Naive thymus-derived CD4-positive, alpha-beta T cell (primary cell): ENCODE measurements at regions not wholly inside any gene's neighbourhood (a gene's known extent, or its start where the extent isn't known, plus 50 kb on each side); places are given as distances from the start of the nearest gene placed in this dataset.

ENCODE experiments used
- ATAC-seq: fragments of 150-1000 bp; cut with Tn5 transposase; 2 replicates; pipeline ENCODE4 v1.10.0; 2021; ENCODE audit warnings: mild to moderate bottlenecking, moderate library complexity
- CTCF ChIA-PET: fragments of 350-600 bp; sonication (Branson Sonifier 250); formaldehyde crosslinking; loops from one replicate; lab custom pipeline; 2021; ENCODE audit warnings: antibody characterized with exemption; lab: Charles Lee
- POLR2A ChIA-PET: fragments of 350-600 bp; sonication (Branson Sonifier 250); formaldehyde crosslinking; loops from one replicate; lab custom pipeline; 2021; ENCODE audit warnings: antibody characterized with exemption, inconsistent platforms; lab: Charles Lee
- DNase-seq, 9 donors: peaks; one replicate each; pipeline versions ENCODE4 v3.0.0 to v3.0.0-alpha.2; 2020 to 2022; ENCODE audit warnings: mixed read lengths in 1 of 9
- H3K27ac ChIP-seq: one replicate; pipeline ENCODE4 v1.7.0; 2013; ENCODE audit warnings: mild to moderate bottlenecking, low read depth, low read length, moderate library complexity
- H3K27me3 ChIP-seq, 2 donors: one replicate each; pipeline ENCODE4 v1.7.0; 2013; ENCODE audit warnings: low read length in 2 of 2, mild to moderate bottlenecking in 2 of 2, moderate library complexity in 2 of 2; ENCODE audit not compliant: control insufficient read depth in 2 of 2, insufficient read depth in 2 of 2
- H3K36me3 ChIP-seq, 3 experiments: 1 replicate in 2 of 3; 2 replicates in 1 of 3; pipeline ENCODE4 v1.7.0; 2013; ENCODE audit warnings: low read length in 3 of 3, mild to moderate bottlenecking in 3 of 3, moderate library complexity in 1 of 3; ENCODE audit not compliant: insufficient read depth in 3 of 3, control insufficient read depth in 2 of 3
- H3K4me1 ChIP-seq, 2 donors: one replicate each; pipeline ENCODE4 v1.7.0; 2013; ENCODE audit warnings: low read length in 2 of 2, mild to moderate bottlenecking in 2 of 2, moderate library complexity in 1 of 2; ENCODE audit not compliant: control insufficient read depth in 2 of 2, insufficient read depth in 2 of 2
- H3K4me3 ChIP-seq: 2 replicates; pipeline ENCODE4 v1.7.0; 2013; ENCODE audit warnings: mild to moderate bottlenecking, low read length
- H3K9me3 ChIP-seq, 3 experiments: 1 replicate in 2 of 3; 2 replicates in 1 of 3; pipeline ENCODE4 v1.7.0; 2013; ENCODE audit warnings: low read length in 3 of 3; ENCODE audit not compliant: control insufficient read depth in 2 of 3
- H3K27ac Mint-ChIP-seq, 9 donors: one replicate each; pipeline ENCODE4 v1.8.0; 2020 to 2022; ENCODE audit warnings: mixed read lengths in 9 of 9, mild to moderate bottlenecking in 8 of 9, moderate library complexity in 5 of 9, inconsistent platforms in 2 of 9
- H3K27me3 Mint-ChIP-seq, 5 donors: one replicate each; pipeline ENCODE4 v1.8.0; 2021 to 2022; ENCODE audit warnings: mixed read lengths in 5 of 5, mild to moderate bottlenecking in 1 of 5
- H3K36me3 Mint-ChIP-seq, 5 donors: one replicate each; pipeline ENCODE4 v1.8.0; 2020 to 2022; ENCODE audit warnings: mixed read lengths in 5 of 5, mild to moderate bottlenecking in 3 of 5, inconsistent platforms in 1 of 5
- H3K4me1 Mint-ChIP-seq, 7 donors: one replicate each; pipeline ENCODE4 v1.8.0; 2020 to 2022; ENCODE audit warnings: mixed read lengths in 7 of 7, mild to moderate bottlenecking in 3 of 7, inconsistent platforms in 1 of 7
- H3K4me3 Mint-ChIP-seq, 10 donors: one replicate each; pipeline ENCODE4 v1.8.0; 2020 to 2022; ENCODE audit warnings: mild to moderate bottlenecking in 10 of 10, mixed read lengths in 10 of 10, moderate library complexity in 6 of 10, inconsistent platforms in 2 of 10
- H3K9me3 Mint-ChIP-seq, 11 donors: one replicate each; pipeline ENCODE4 v1.8.0; 2020 to 2022; ENCODE audit warnings: mixed read lengths in 11 of 11, mild to moderate bottlenecking in 4 of 11, inconsistent platforms in 1 of 11, moderate library complexity in 1 of 11
- intact Hi-C, 2 donors: fragments of 100-400 bp; cut with micrococcal nuclease; formaldehyde crosslinking; loops; one replicate each; pipeline ENCODE4 v1.15.1; 2023

DNA sequence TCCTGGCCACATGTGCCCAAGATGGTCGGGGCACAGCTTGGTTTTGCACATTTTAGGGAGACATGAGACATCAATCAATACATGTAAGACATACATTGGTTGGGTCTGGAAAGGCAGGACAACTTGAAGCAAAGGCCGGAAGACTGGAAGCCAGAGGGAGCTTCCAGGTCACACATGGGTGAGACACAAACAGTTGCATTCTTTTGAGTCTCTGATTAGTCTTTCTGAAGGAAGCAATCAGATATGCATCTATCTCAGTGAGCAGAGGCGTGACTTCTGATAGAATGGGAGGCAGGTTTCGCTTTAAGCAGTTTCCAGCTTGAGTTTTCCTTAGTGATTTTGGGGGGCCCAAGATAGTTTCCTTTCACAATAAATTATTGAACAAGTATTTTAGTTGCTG lies 172.5 kb downstream of the RASEF start:
- H3K36me3 Mint-ChIP-seq, result no peaks in the 10 kb centered on the region
- H3K27ac Mint-ChIP-seq, result no peak overlapping the region
- H3K4me1 Mint-ChIP-seq, result no peaks in the 10 kb centered on the region
- POLR2A ChIA-PET, result no interaction called here
- Histone ChIP-seq H3K27ac (no peak overlapping the region), H3K4me1 (no peaks in the 10 kb centered on the region), H3K9me3 (no peaks in the 10 kb centered on the region), H3K4me3 (no peak overlapping the region), H3K36me3 (no peaks in the 10 kb centered on the region), H3K27me3 (no peaks in the 10 kb centered on the region)
- intact Hi-C loops, result no loop called here
- peaks cover 0 to under 1% (median 0%) of the 10 kb centered on the region in 11 donors for H3K9me3 Mint-ChIP-seq
- DNase-seq, result no peak
- H3K4me3 Mint-ChIP-seq, result no peak overlapping the region
- CTCF ChIA-PET, result interaction anchor here (0.6 kb wide), 1 partner anchor 17 kb away, joined by 4 read pairs; no protein-coding TSS in a partner anchor
- no peaks in the 10 kb centered on the region for H3K27me3 Mint-ChIP-seq
- ATAC-seq, result no peak

DNA sequence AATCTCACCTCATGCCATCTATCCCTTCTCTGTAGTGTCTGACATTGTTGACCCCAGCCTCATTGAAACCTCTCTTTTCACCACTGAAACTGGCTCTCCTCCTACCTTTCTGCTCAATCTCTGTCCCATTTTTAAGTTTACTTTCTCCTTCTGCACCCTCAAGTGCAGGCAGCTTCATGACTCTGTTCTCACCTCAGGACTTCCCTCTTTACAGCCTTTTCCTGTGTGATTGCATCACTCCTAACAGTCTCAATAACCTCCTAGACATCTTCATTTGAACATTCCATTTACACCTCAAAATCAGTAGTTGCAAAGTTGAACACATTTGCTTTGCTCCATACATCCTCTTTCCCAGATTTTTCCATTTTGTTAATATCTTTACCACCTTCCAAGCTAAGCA lies 172.1 kb downstream of the RASEF start:
- no peaks in the 10 kb centered on the region for H3K4me1 ChIP-seq
- H3K4me3 ChIP-seq, result no peak overlapping the region
- no peaks in the 10 kb centered on the region for H3K27me3 ChIP-seq
- DNase-seq (no peak), ATAC-seq (no peak)
- ChIA-PET CTCF (interaction anchor here (0.6 kb wide), 1 partner anchor 18 kb away, joined by 4 read pairs; no protein-coding TSS in a partner anchor), POLR2A (no interaction called here)
- H3K4me3 Mint-ChIP-seq, result no peak overlapping the region
- no peaks in the 10 kb centered on the region for H3K4me1 Mint-ChIP-seq
- H3K9me3 ChIP-seq, result no peaks in the 10 kb centered on the region
- no peak overlapping the region for H3K27ac Mint-ChIP-seq
- no peaks in the 10 kb centered on the region for H3K9me3 Mint-ChIP-seq
- intact Hi-C loops, result no loop called here
- H3K27ac ChIP-seq, result no peak overlapping the region
- no peaks in the 10 kb centered on the region for H3K27me3 Mint-ChIP-seq
- H3K36me3 Mint-ChIP-seq, result no peaks in the 10 kb centered on the region
- no peaks in the 10 kb centered on the region for H3K36me3 ChIP-seq

DNA sequence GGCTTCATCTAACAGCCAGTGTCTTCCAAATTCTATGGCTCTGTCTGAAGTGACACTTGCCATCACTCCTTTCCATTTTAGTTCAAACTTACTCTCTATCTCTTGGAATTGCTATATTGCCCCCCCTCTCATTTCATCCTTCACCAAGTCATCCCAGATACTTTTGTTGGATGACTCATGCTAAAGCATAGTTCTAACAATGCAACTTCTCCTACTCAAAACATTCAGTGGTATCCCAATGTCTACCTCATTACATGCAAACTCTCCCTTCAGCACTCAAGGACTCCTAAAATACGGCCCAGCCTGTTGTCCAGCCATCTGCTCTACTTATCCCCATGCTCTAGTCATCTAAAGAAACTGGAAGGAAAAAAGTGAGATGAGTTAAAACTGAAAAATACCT lies 171.6 kb downstream of the RASEF start:
- H3K4me1 Mint-ChIP-seq, result no peaks in the 10 kb centered on the region
- DNase-seq (no peak), ATAC-seq (no peak)
- Histone ChIP-seq H3K27me3 (no peaks in the 10 kb centered on the region), H3K4me1 (no peaks in the 10 kb centered on the region), H3K4me3 (no peak overlapping the region), H3K36me3 (no peaks in the 10 kb centered on the region), H3K9me3 (no peaks in the 10 kb centered on the region), H3K27ac (no peak overlapping the region)
- H3K9me3 Mint-ChIP-seq, result peaks cover 0 to 2% (median 0%) of the 10 kb centered on the region in 11 donors
- H3K27ac Mint-ChIP-seq, result no peak overlapping the region
- intact Hi-C loops, result no loop called here
- CTCF ChIA-PET, result no interaction called here
- no peak overlapping the region for H3K4me3 Mint-ChIP-seq
- no peaks in the 10 kb centered on the region for H3K36me3 Mint-ChIP-seq
- POLR2A ChIA-PET, result no interaction called here
- no peaks in the 10 kb centered on the region for H3K27me3 Mint-ChIP-seq

DNA sequence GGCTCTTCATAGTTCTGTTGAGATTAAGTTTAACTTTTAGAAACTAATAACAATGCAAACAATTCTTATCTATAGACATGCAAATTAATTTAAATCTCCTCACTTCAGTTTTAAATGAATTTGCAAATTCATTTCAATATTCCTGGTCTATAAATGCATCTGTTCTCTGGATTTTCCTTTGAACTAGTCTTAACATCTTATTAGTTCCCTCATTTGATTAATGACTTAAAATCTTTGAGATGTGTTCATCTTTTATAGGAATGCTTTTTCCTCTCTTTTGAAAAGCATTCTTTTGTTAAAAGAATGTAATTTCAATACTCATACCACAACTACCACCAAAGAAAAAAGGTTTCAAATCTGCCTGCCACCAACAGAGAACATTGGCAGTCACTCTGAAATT lies 169.4 kb downstream of the RASEF start:
- H3K27ac ChIP-seq, result no peak overlapping the region
- CTCF ChIA-PET, result no interaction called here
- intact Hi-C loops, result no loop called here

DNA sequence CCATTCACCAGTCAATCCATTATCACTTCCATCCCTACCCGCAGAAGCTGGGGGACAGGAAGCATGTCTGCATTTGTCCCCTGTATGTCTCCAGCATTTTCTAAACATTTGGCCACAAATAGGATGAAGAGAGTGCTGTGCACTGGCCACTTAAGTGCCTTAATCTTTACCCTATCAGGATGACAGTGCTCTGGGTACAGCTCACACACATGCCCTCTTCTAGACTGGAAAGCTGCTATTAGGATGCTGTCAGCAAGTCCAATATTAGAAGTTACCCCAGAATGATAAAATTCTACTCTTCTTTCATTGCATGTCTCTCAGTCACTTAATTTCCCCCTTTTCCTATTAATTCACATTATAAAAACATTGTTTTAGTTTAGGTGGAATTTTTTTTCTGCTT lies 168.4 kb downstream of the RASEF start:
- intact Hi-C loops, result no loop called here
- no peaks in the 10 kb centered on the region for H3K27me3 ChIP-seq
- H3K4me1 ChIP-seq, result no peaks in the 10 kb centered on the region
- no peak overlapping the region for H3K4me3 ChIP-seq
- H3K9me3 ChIP-seq, result no peaks in the 10 kb centered on the region
- no peak for DNase-seq
- ChIA-PET CTCF (no interaction called here), POLR2A (no interaction called here)
- peaks cover 0 to 8% (median 0%) of the 10 kb centered on the region in 11 donors for H3K9me3 Mint-ChIP-seq
- H3K27ac Mint-ChIP-seq, result no peak overlapping the region
- no peak overlapping the region for H3K27ac ChIP-seq
- H3K36me3 ChIP-seq, result no peaks in the 10 kb centered on the region
- no peaks in the 10 kb centered on the region for H3K27me3 Mint-ChIP-seq
- no peak for ATAC-seq
- no peak overlapping the region for H3K4me3 Mint-ChIP-seq
- H3K36me3 Mint-ChIP-seq, result no peaks in the 10 kb centered on the region
- H3K4me1 Mint-ChIP-seq, result no peaks in the 10 kb centered on the region

More for the DNA sequence above, 169.4 kb downstream of the RASEF start:
- H3K27me3 ChIP-seq, result no peaks in the 10 kb centered on the region
- no peak for ATAC-seq
- no peaks in the 10 kb centered on the region for H3K4me1 Mint-ChIP-seq
- H3K36me3 Mint-ChIP-seq, result no peaks in the 10 kb centered on the region
- H3K27ac Mint-ChIP-seq, result no peak overlapping the region
- no peaks in the 10 kb centered on the region for H3K9me3 ChIP-seq
- peaks cover 0 to 8% (median 0%) of the 10 kb centered on the region in 11 donors for H3K9me3 Mint-ChIP-seq
- DNase-seq, result no peak
- no peaks in the 10 kb centered on the region for H3K4me1 ChIP-seq
- H3K36me3 ChIP-seq, result no peaks in the 10 kb centered on the region
- POLR2A ChIA-PET, result no interaction called here
- no peak overlapping the region for H3K4me3 Mint-ChIP-seq
- H3K27me3 Mint-ChIP-seq, result no peaks in the 10 kb centered on the region
- no peak overlapping the region for H3K4me3 ChIP-seq

DNA sequence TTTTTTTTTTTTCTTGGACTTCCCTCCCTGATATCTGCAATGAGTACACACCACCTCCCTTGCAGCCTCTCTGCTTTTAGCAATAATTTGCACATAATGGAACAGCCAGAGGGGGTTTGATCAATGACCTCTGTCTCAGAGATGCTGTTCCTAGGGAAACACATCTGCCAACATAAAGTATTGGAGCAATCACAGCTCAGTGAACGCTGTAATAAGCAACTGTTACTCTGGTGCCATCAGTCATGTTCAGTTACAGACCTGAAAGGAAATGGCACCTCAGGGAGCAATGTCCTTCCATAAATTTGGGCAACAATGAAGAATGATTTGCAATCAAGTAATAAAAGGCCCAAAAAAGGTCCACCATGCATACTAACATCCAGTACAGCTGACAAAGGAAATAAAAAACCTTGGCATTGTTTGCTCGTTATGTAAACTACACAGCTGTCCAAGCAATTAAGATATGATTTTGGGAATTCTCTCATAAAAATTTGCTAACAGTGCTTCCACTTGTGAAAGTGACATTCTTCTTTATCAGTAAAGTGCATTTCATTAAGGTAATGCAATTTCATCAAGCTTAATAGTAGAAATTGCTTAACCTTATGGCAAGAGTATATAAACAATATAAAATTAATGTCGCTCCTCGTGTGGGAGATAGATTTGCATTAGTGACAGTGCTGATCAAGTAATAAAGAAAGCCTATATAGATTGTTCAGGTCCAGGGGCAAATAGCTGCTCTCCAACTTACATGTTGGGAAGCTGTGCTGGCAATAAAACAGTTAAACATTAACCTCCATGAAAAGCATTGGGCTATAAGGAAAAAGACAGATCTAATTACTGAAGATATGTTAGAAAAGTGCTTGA lies 167.8 kb downstream of the RASEF start:
- Histone ChIP-seq H3K27me3 (no peaks in the 10 kb centered on the region), H3K27ac (no peak overlapping the region), H3K9me3 (no peaks in the 10 kb centered on the region), H3K4me1 (no peaks in the 10 kb centered on the region), H3K4me3 (no peak overlapping the region), H3K36me3 (no peaks in the 10 kb centered on the region)
- intact Hi-C loops, result no loop called here
- Mint-ChIP-seq H3K4me1 (no peaks in the 10 kb centered on the region), H3K27ac (no peak overlapping the region), H3K36me3 (no peaks in the 10 kb centered on the region), H3K9me3 (peaks cover 0 to 8% (median 0%) of the 10 kb centered on the region in 11 donors), H3K4me3 (no peak overlapping the region), H3K27me3 (no peaks in the 10 kb centered on the region)
- CTCF ChIA-PET, result no interaction called here
- ATAC-seq (no peak), DNase-seq (no peak)
- POLR2A ChIA-PET, result no interaction called here

DNA sequence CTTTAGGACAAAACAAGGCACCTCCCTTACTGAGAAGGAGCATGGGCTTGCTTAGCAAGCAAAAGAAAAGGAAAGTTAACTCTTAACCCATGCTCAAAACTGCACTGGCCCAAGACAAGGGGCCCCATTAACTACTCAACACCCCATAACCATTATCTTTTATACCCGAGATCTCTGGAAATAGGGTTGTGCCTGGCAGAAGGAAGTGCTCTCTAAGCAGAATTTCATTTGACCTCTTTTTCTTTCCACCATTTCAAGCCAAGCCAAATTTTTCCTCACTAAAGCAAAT lies 167.2 kb downstream of the RASEF start:
- Histone ChIP-seq H3K36me3 (no peaks in the 10 kb centered on the region), H3K4me1 (no peaks in the 10 kb centered on the region), H3K4me3 (no peak overlapping the region), H3K27me3 (no peaks in the 10 kb centered on the region), H3K9me3 (no peaks in the 10 kb centered on the region), H3K27ac (no peak overlapping the region)
- Mint-ChIP-seq H3K36me3 (no peaks in the 10 kb centered on the region), H3K4me3 (no peak overlapping the region), H3K27ac (no peak overlapping the region), H3K9me3 (peaks cover 0 to 8% (median 0%) of the 10 kb centered on the region in 11 donors), H3K27me3 (no peaks in the 10 kb centered on the region), H3K4me1 (no peaks in the 10 kb centered on the region)
- ATAC-seq (no peak), DNase-seq (no peak)
- CTCF ChIA-PET, result no interaction called here
- POLR2A ChIA-PET, result no interaction called here
- intact Hi-C loops, result no loop called here
